Natural killer cell treated with Interleukin-12 subunit alpha and Interleukin-12 subunit beta and Interleukin-15 and Interleukin-18, amount 100 ng/mL, for 72 hours (primary cell): ENCODE measurements at regions not wholly inside any gene's neighbourhood (a gene's known extent, or its start where the extent isn't known, plus 50 kb on each side); places are given as distances from the start of the nearest gene placed in this dataset.
A peak's percentile ranks its signal among the peaks of the same experiment; 100 is the strongest.
"Not testable (repeated sequence)": the region's sequence is repeated elsewhere in the genome, so short reads cannot be mapped to it uniquely, and the experiment has no call there.

Experiments
- ATAC-seq, 2 donors: fragments of 150-1000 bp; cut with Tn5 transposase in 1 of 2; sonication (Bioruptor Pico), chemical (Tn5 transposase) in 1 of 2; 2 replicates each; pipeline ENCODE4 v1.10.0; 2021
- DNase-seq: peaks from one replicate; pipeline ENCODE4 v3.0.0; 2022; ENCODE audit warnings: low spot score
- H3K27ac Mint-ChIP-seq, 2 donors: 1 replicate in 1 of 2; 2 replicates in 1 of 2; pipeline ENCODE4 v1.8.0; 2022; ENCODE audit warnings: mixed read lengths in 2 of 2, mild to moderate bottlenecking in 1 of 2, moderate library complexity in 1 of 2
- H3K27me3 Mint-ChIP-seq, 2 donors: 1 replicate in 1 of 2; 2 replicates in 1 of 2; pipeline ENCODE4 v1.8.0; 2022; ENCODE audit warnings: mixed read lengths in 2 of 2
- H3K36me3 Mint-ChIP-seq: one replicate; pipeline ENCODE4 v1.8.0; 2022; ENCODE audit warnings: mixed read lengths
- H3K4me1 Mint-ChIP-seq, 2 donors: 1 replicate in 1 of 2; 2 replicates in 1 of 2; pipeline ENCODE4 v1.8.0; 2022; ENCODE audit warnings: low read depth in 2 of 2, mixed read lengths in 2 of 2, mild to moderate bottlenecking in 1 of 2
- H3K4me3 Mint-ChIP-seq: one replicate; pipeline ENCODE4 v1.8.0; 2022; ENCODE audit warnings: mixed read lengths
- H3K9me3 Mint-ChIP-seq: 2 replicates; pipeline ENCODE4 v1.8.0; 2022; ENCODE audit warnings: mixed read lengths

- not testable (repeated sequence) for ATAC-seq, H3K36me3 Mint-ChIP-seq, H3K27me3 Mint-ChIP-seq, H3K4me3 Mint-ChIP-seq, H3K9me3 Mint-ChIP-seq, H3K4me1 Mint-ChIP-seq, DNase-seq
- H3K27ac Mint-ChIP-seq = peak overlapping the region; percentile 5 to 50
Observed at GRCh38 chr11:121379145-121379810, 72.8 kb upstream of the SORL1 start.

GRCh38 chr11:121383716-121384115, 68.4 kb upstream of the SORL1 start:
- Mint-ChIP-seq H3K4me3 (no peak overlapping the region), H3K27me3 (no peaks in the 10 kb centered on the region), H3K4me1 (no peaks in the 10 kb centered on the region), H3K9me3 (no peaks in the 10 kb centered on the region), H3K36me3 (no peaks in the 10 kb centered on the region), H3K27ac (no peak overlapping the region)
- DNase-seq (no peak), ATAC-seq (no peak)

GRCh38 chr11:121385688-121386087, 66.4 kb upstream of the SORL1 start:
- no peaks in the 10 kb centered on the region for H3K36me3 Mint-ChIP-seq
- H3K4me1 Mint-ChIP-seq = no peaks in the 10 kb centered on the region
- DNase-seq (no peak), ATAC-seq (no peak)
- H3K27me3 Mint-ChIP-seq = no peaks in the 10 kb centered on the region
- H3K4me3 Mint-ChIP-seq = no peak overlapping the region
- no peak overlapping the region for H3K27ac Mint-ChIP-seq
- no peaks in the 10 kb centered on the region for H3K9me3 Mint-ChIP-seq
